SK-N-SH treated with all-trans-retinoic acid at 6 μM for 48 hours (cell line): ENCODE measurements at regions not wholly inside any gene's neighbourhood (a gene's known extent, or its start where the extent isn't known, plus 50 kb on each side); places are given as distances from the start of the nearest gene placed in this dataset.

Source experiments
- ATAC-seq: fragments of 200-7000 bp; cut with Tn5 transposase; 3 replicates; pipeline ENCODE4 v1.9.1; 2020; ENCODE audit warnings: mild to moderate bottlenecking, moderate library complexity
- ARNTL ChIP-seq: fragments of 450-650 bp; formaldehyde crosslinking; IDR thresholded peaks from 2 replicates; pipeline ENCODE4 v1.5.0; 2020; ENCODE audit warnings: low read depth, mild to moderate bottlenecking, moderate library complexity, borderline replicate concordance
- CREB5 ChIP-seq: fragments of 250-450 bp; sonication (Bioruptor Pico); IDR thresholded peaks from 2 replicates; pipeline ENCODE4 v1.5.1; 2020; ENCODE audit warnings: low read depth, mild to moderate bottlenecking, moderate library complexity
- CSDC2 ChIP-seq: fragments of 250-450 bp; sonication (Bioruptor Pico); IDR thresholded peaks from 2 replicates; pipeline ENCODE4 v1.5.0; 2020; ENCODE audit warnings: mild to moderate bottlenecking, moderate library complexity
- CSRNP3 ChIP-seq: fragments of 250-450 bp; sonication (Bioruptor Pico); IDR thresholded peaks from 2 replicates; pipeline ENCODE4 v1.5.1; 2021; ENCODE audit warnings: mild to moderate bottlenecking, moderate library complexity
- ESRRG ChIP-seq: fragments of 250-450 bp; sonication (Bioruptor Pico); IDR thresholded peaks from 2 replicates; pipeline ENCODE4 v1.6.1; 2021; ENCODE audit warnings: mild to moderate bottlenecking
- GLIS3 ChIP-seq: fragments of 250-450 bp; sonication (Bioruptor Pico); IDR thresholded peaks from 2 replicates; pipeline ENCODE4 v1.5.0; 2020; ENCODE audit warnings: mild to moderate bottlenecking, moderate library complexity
- ISL1 ChIP-seq: fragments of 250-450 bp; sonication (Bioruptor Pico); IDR thresholded peaks from 2 replicates; pipeline ENCODE4 v2.1.2; 2022; ENCODE audit warnings: mild to moderate bottlenecking, moderate library complexity
- OSR1 ChIP-seq: fragments of 250-450 bp; sonication (Bioruptor Pico); IDR thresholded peaks from 2 replicates; pipeline ENCODE4 v1.8.0; 2022; ENCODE audit warnings: moderate library complexity, mild to moderate bottlenecking, inconsistent platforms
- POU6F1 ChIP-seq: fragments of 250-450 bp; sonication (Bioruptor Pico); IDR thresholded peaks from 2 replicates; pipeline ENCODE4 v1.8.0; 2021; ENCODE audit warnings: low read depth, mild to moderate bottlenecking, moderate library complexity, borderline replicate concordance
- SNAI2 ChIP-seq: fragments of 250-450 bp; sonication (Bioruptor Pico); IDR thresholded peaks from 2 replicates; pipeline ENCODE4 v1.5.0; 2020; ENCODE audit warnings: mild to moderate bottlenecking, moderate library complexity
- TOX ChIP-seq: fragments of 250-450 bp; sonication (Bioruptor Pico); IDR thresholded peaks from 2 replicates; pipeline ENCODE4 v1.8.0; 2021; ENCODE audit warnings: mild to moderate bottlenecking, moderate library complexity, borderline replicate concordance
- TSHZ2 ChIP-seq: fragments of 250-450 bp; sonication (Bioruptor Pico); IDR thresholded peaks from 2 replicates; pipeline ENCODE4 v1.5.0; 2020; ENCODE audit warnings: mild to moderate bottlenecking, moderate library complexity
- ZC3H10 ChIP-seq: fragments of 250-450 bp; sonication (Bioruptor Pico); IDR thresholded peaks from 2 replicates; pipeline ENCODE4 v1.5.1; 2021; ENCODE audit warnings: mild to moderate bottlenecking, moderate library complexity
- ZFP3 ChIP-seq: fragments of 250-450 bp; sonication (Bioruptor Pico); IDR thresholded peaks from 2 replicates; pipeline ENCODE4 v1.5.0; 2020; ENCODE audit warnings: mild to moderate bottlenecking, moderate library complexity
- ZFP30 ChIP-seq: fragments of 450-650 bp; formaldehyde crosslinking; IDR thresholded peaks from 2 replicates; pipeline ENCODE4 v1.5.0; 2022; ENCODE audit warnings: mild to moderate bottlenecking, moderate library complexity
- ZNF565 ChIP-seq: fragments of 450-650 bp; formaldehyde crosslinking; conservative IDR thresholded peaks from 2 replicates; pipeline ENCODE4 v1.5.0; 2020; ENCODE audit warnings: low read depth, mild to moderate bottlenecking, moderate library complexity
- ZNF70 ChIP-seq: fragments of 450-650 bp; formaldehyde crosslinking; IDR thresholded peaks from 2 replicates; pipeline ENCODE4 v1.5.0; 2020; ENCODE audit warnings: mild to moderate bottlenecking, moderate library complexity
- ZNF8 ChIP-seq: fragments of 450-650 bp; formaldehyde crosslinking; IDR thresholded peaks from 2 replicates; pipeline ENCODE4 v1.5.0; 2020; ENCODE audit warnings: mild to moderate bottlenecking, moderate library complexity

- ATAC-seq, result no peak
- TF ChIP-seq CSDC2 (CRISPR knock-in tag) (no peak), ZC3H10 (no peak), ZFP3 (CRISPR knock-in tag) (no peak), TSHZ2 (no peak), OSR1 (CRISPR knock-in tag) (no peak), CSRNP3 (CRISPR knock-in tag) (no peak)
These were observed 176.4 kb downstream of the AXIN2 start for GRCh38 chr17:65385071-65385470.

GRCh38 chr17:65381152-65381551 lies 180.3 kb downstream of the AXIN2 start:
- TF ChIP-seq ZNF565 (CRISPR knock-in tag) (no peak), ZNF70 (no peak), CSRNP3 (CRISPR knock-in tag) (no peak), ISL1 (CRISPR knock-in tag) (no peak), ZC3H10 (no peak), ARNTL (no peak), TSHZ2 (no peak), POU6F1 (CRISPR knock-in tag) (no peak), ESRRG (CRISPR knock-in tag) (no peak)
- no peak for ATAC-seq

- ATAC-seq, result no peak
- TF ChIP-seq ZNF70 (no peak), SNAI2 (CRISPR knock-in tag) (no peak), ZNF8 (CRISPR knock-in tag) (no peak), TOX (CRISPR knock-in tag) (no peak), CREB5 (no peak), GLIS3 (no peak), TSHZ2 (no peak), ZFP30 (CRISPR knock-in tag) (no peak), ESRRG (CRISPR knock-in tag) (no peak), OSR1 (CRISPR knock-in tag) (no peak), CSRNP3 (CRISPR knock-in tag) (no peak)
These were observed 186.5 kb downstream of the AXIN2 start for GRCh38 chr17:65374966-65375365.
